ENCODE measurements at regions not wholly inside any gene's neighbourhood (a gene's known extent, or its start where the extent isn't known, plus 50 kb on each side); places are given as distances from the start of the nearest gene placed in this dataset.
A peak's percentile ranks its signal among the peaks of the same experiment; 100 is the strongest.
"Not testable (repeated sequence)": the region's sequence is repeated elsewhere in the genome, so short reads cannot be mapped to it uniquely, and the experiment has no call there.

GRCh38 chr18:62637807-62638687, 77.3 kb upstream of the PHLPP1 start:
- ChIA-PET POLR2A (no interaction called here), CTCF (interaction anchor here (0.9 to 4.3 kb wide), 24 partner anchors 8 to 801 kb away, joined by 3 to 29 read pairs (median 4); no protein-coding TSS in a partner anchor)
- peak; percentile 72 for DNase-seq (ENCODE audit: extremely low spot score)
- TF ChIP-seq, protein P1, sequence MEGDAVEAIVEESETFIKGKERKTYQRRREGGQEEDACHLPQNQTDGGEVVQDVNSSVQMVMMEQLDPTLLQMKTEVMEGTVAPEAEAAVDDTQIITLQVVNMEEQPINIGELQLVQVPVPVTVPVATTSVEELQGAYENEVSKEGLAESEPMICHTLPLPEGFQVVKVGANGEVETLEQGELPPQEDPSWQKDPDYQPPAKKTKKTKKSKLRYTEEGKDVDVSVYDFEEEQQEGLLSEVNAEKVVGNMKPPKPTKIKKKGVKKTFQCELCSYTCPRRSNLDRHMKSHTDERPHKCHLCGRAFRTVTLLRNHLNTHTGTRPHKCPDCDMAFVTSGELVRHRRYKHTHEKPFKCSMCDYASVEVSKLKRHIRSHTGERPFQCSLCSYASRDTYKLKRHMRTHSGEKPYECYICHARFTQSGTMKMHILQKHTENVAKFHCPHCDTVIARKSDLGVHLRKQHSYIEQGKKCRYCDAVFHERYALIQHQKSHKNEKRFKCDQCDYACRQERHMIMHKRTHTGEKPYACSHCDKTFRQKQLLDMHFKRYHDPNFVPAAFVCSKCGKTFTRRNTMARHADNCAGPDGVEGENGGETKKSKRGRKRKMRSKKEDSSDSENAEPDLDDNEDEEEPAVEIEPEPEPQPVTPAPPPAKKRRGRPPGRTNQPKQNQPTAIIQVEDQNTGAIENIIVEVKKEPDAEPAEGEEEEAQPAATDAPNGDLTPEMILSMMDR (IDR thresholded peaks at IDR 0.05; ENCODE audit: control extremely low read depth, extremely low read depth, low read depth, missing control alignments), result peak; percentile 56

GRCh38 chr18:62643181-62643580, 72.2 kb upstream of the PHLPP1 start:
- TF ChIP-seq, protein P1 (IDR thresholded peaks at IDR 0.05; ENCODE audit: control extremely low read depth, extremely low read depth, low read depth, missing control alignments), result no peak
- POLR2A ChIA-PET, result no interaction called here
- DNase-seq (ENCODE audit: extremely low spot score), result no peak
- CTCF ChIA-PET, result interaction anchor here (0.7 to 1.7 kb wide), 2 partner anchors 12 to 339 kb away, joined by 3 read pairs; no protein-coding TSS in a partner anchor

DNA sequence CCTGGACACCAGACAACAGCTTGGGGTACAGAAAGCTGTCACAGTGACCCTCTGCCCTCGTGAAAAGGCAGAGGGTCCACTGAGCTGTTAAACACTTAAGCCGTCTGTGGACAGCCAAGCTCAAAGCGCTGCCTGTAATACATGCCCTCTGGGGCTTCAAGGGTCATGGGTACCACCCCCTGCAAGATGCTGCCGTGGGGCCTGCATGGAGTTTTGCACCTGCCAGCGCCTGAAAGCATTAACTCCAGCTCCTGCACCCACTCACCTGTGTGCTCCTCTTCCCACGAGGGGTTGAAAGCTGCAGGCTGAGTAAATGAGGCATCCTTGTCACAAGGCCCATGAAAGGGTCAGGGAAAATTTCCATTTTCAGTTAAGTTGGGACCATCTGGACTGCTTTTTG, 70.6 kb upstream of the PHLPP1 start:
- DNase-seq (ENCODE audit: extremely low spot score), result no peak
- TF ChIP-seq, protein P1 (IDR thresholded peaks at IDR 0.05; ENCODE audit: control extremely low read depth, extremely low read depth, low read depth, missing control alignments), result no peak
- POLR2A ChIA-PET, result no interaction called here
- CTCF ChIA-PET, result interaction anchor here (0.9 to 1.9 kb wide), 2 partner anchors 10 to 47 kb away, joined by 3 to 5 read pairs; no protein-coding TSS in a partner anchor

- CTCF ChIA-PET, result interaction anchor here (1.2 to 1.5 kb wide), 2 partner anchors 9 to 11 kb away, joined by 4 to 6 read pairs; no protein-coding TSS in a partner anchor
- no peak for DNase-seq (ENCODE audit: extremely low spot score)
- TF ChIP-seq, protein P1 (IDR thresholded peaks at IDR 0.05; ENCODE audit: control extremely low read depth, extremely low read depth, low read depth, missing control alignments), result no peak
- POLR2A ChIA-PET, result no interaction called here
These were observed 68.2 kb upstream of the PHLPP1 start for GRCh38 chr18:62647179-62647578.

DNA sequence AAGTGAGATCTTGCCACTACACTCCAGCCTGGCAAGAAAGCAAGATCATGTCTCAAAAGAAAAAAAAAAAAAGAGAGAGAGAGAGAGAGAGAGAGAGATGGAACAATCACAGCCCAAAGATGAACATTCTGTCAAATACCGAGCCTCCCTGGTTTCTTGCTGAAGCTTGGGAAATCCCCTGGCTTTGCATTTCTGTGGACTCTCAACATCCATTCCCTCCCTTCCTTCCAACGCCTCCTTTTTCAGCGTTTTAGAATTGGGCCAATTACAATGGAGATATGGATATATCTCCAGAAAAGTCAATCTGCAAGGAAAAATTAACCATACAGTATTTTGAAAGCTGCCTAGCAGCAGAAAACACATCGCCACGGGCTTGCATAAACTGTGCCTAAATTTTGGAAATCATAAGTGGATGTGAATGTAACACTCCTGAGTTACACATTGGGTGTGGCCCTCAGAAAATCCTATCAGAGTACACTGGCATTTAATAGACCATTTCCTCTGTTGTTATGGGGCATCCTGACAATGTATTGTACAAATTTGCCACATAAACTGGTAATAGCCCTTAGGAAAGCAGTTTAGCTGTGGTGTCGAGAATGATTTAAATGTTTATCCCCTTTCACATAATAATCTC, 67.2 kb upstream of the PHLPP1 start:
- ChIA-PET POLR2A (no interaction called here), CTCF (interaction anchor here (1.0 to 1.9 kb wide), 5 partner anchors 10 to 342 kb away, joined by 3 to 8 read pairs (median 5); partner anchors contain the start of gene PHLPP1)
- no peak for DNase-seq (ENCODE audit: extremely low spot score)
- TF ChIP-seq, protein P1 (IDR thresholded peaks at IDR 0.05; ENCODE audit: control extremely low read depth, extremely low read depth, low read depth, missing control alignments), result no peak

DNA sequence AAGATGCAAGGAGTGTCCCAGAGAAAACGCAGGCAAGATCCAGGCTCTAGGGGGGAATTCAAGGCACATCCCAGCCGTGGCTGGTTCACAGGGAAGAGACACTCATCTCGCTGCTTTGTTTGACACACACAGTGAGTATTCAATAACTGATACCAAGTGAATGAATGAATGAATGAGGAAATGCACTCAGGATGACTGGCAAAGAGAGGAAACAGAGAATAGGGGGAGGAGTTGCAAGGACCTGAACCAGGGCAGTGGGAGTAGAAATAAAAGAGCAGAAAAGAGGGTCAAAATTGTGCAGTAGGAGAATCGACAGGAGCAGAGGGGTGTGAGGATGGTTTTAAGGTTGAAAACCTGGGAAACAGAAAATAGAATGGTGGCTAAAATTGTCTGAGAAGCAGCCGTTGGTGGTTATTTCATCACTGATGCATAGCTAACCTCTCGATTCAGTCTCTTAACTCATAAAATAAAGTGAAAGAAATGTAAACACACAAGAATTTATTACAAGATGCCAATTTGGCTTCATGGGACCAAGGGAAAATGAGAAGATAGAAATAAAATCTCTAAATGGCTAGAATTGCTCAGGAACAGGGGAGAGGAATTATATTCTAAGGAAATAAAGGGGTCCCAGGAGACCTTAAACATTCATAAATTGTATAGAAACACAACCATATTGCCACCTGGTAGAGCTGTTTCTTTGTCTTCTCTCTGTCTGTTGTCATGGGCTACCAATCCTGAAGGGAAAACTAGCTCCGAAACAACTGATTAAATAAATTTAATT, 63.9 kb upstream of the PHLPP1 start:
- DNase-seq (ENCODE audit: extremely low spot score), result no peak
- CTCF ChIA-PET, result interaction anchor here (1.0 to 2.1 kb wide), 8 partner anchors 9 to 331 kb away, joined by 3 to 6 read pairs (median 4); partner anchors contain the start of gene PHLPP1
- TF ChIP-seq, protein P1 (IDR thresholded peaks at IDR 0.05; ENCODE audit: control extremely low read depth, extremely low read depth, low read depth, missing control alignments), result no peak
- POLR2A ChIA-PET, result no interaction called here

DNA sequence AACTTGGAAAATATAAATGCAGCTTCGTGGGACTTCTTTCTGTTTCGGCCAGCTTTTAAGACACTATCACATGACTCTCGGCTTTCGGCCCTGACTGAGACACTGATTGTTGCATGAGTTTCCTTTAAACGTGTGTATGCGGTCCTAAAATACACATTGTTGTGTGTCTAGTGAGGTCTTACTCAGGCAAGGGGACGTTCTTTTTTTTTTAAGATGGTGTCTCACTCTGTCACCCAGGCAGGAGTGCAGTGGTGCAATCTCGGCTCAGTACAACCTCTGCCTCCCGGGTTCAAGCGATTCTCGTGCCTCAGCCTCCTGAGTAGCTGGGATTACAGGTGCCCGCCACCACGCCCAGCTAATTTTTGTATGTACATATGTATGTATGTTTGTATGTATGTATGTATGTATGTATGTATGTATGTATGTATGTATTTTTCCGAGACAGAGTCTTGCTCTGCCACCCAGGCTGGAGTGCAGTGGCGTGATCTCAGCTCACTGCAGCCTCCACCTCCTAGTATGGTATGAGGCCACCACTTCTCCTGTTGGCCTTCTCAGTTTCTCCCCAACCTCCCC, 63.2 kb upstream of the PHLPP1 start:
- POLR2A ChIA-PET, result not testable (repeated sequence)
- CTCF ChIA-PET, result interaction anchor here (1.0 to 2.1 kb wide), 8 partner anchors 9 to 331 kb away, joined by 3 to 6 read pairs (median 4); partner anchors contain the start of gene PHLPP1
- peak; percentile 48 for DNase-seq (ENCODE audit: extremely low spot score)

Data from GM10248 (cell line).